ENCODE measurements at regions not wholly inside any gene's neighbourhood (a gene's known extent, or its start where the extent isn't known, plus 50 kb on each side); places are given as distances from the start of the nearest gene placed in this dataset.

DNA sequence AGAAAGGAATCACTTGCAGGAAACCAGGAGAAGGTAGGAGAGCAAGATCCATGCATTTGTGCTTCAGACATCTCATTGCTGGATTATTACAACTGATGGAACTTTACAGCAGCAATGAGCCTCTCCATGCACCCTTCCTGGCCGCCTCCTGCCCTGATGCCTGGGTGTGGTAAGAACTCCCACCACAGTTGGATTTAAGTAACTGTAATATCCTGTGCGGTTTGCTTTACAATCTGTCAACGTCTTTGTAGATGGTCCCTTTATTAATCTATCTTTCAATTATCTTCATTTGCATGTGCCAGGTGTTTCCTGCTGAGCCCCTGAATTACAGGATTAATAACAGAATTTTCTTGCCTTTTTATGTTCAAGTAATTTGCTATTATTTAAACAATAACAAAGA, 1300.5 kb upstream of the TMEM132C start:
- Histone ChIP-seq H4K20me1 (ENCODE audit: insufficient read depth, low read length) (no peaks in the 10 kb centered on the region), H3K4me1 (ENCODE audit: insufficient read depth, low read length, poor library complexity, severe bottlenecking) (no peaks in the 10 kb centered on the region), H3K9me2 (ENCODE audit: insufficient read depth, low read length) (no peaks in the 10 kb centered on the region), H3K4me2 (ENCODE audit: low read length) (no peak overlapping the region), H2AFZ (ENCODE audit: low read length) (no peak overlapping the region), H3K79me2 (ENCODE audit: insufficient read depth, low read depth, low read length) (no peaks in the 10 kb centered on the region), H3K4me3 (ENCODE audit: low read depth, low read length, poor library complexity, severe bottlenecking) (no peak overlapping the region), H3K36me3 (ENCODE audit: insufficient read depth, low read length) (no peaks in the 10 kb centered on the region), H3K9me3 (ENCODE audit: low read length) (no peaks in the 10 kb centered on the region), H3K27ac (ENCODE audit: low read depth, low read length, poor library complexity, severe bottlenecking) (no peak overlapping the region)
- no peak for TF ChIP-seq EZH2phosphoT487 (IDR thresholded peaks at IDR 0.05; ENCODE audit: borderline replicate concordance, low read depth, low read length)
- TF ChIP-seq, protein P1, sequence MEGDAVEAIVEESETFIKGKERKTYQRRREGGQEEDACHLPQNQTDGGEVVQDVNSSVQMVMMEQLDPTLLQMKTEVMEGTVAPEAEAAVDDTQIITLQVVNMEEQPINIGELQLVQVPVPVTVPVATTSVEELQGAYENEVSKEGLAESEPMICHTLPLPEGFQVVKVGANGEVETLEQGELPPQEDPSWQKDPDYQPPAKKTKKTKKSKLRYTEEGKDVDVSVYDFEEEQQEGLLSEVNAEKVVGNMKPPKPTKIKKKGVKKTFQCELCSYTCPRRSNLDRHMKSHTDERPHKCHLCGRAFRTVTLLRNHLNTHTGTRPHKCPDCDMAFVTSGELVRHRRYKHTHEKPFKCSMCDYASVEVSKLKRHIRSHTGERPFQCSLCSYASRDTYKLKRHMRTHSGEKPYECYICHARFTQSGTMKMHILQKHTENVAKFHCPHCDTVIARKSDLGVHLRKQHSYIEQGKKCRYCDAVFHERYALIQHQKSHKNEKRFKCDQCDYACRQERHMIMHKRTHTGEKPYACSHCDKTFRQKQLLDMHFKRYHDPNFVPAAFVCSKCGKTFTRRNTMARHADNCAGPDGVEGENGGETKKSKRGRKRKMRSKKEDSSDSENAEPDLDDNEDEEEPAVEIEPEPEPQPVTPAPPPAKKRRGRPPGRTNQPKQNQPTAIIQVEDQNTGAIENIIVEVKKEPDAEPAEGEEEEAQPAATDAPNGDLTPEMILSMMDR (conservative IDR thresholded peaks at IDR 0.05; ENCODE audit: low read length) = no peak
- intact Hi-C loops (cut with micrococcal nuclease; ENCODE audit: unreplicated experiment) = no loop called here
- ChIA-PET POLR2A (interaction anchor here (0.6 kb wide), 1 partner anchor 75 kb away, joined by 3 read pairs; no protein-coding TSS in a partner anchor), CTCF (ENCODE audit: unreplicated experiment) (no interaction called here)
- no peak for DNase-seq (ENCODE audit: low spot score)
- no TSS peak for BruUV-seq (replicated peaks)

GRCh38 chr12:126967152-126967551, 1299.8 kb upstream of the TMEM132C start:
- BruUV-seq (replicated peaks) = no TSS peak
- Histone ChIP-seq H3K4me1 (ENCODE audit: insufficient read depth, low read length, poor library complexity, severe bottlenecking) (no peaks in the 10 kb centered on the region), H2AFZ (ENCODE audit: low read length) (no peak overlapping the region), H3K9me3 (ENCODE audit: low read length) (no peaks in the 10 kb centered on the region), H4K20me1 (ENCODE audit: insufficient read depth, low read length) (no peaks in the 10 kb centered on the region), H3K36me3 (ENCODE audit: insufficient read depth, low read length) (no peaks in the 10 kb centered on the region), H3K4me3 (ENCODE audit: low read depth, low read length, poor library complexity, severe bottlenecking) (no peak overlapping the region), H3K9me2 (ENCODE audit: insufficient read depth, low read length) (no peaks in the 10 kb centered on the region), H3K79me2 (ENCODE audit: insufficient read depth, low read depth, low read length) (no peaks in the 10 kb centered on the region), H3K4me2 (ENCODE audit: low read length) (no peak overlapping the region), H3K27ac (ENCODE audit: low read depth, low read length, poor library complexity, severe bottlenecking) (no peak overlapping the region)
- intact Hi-C loops (cut with micrococcal nuclease; ENCODE audit: unreplicated experiment) = no loop called here
- DNase-seq (ENCODE audit: low spot score) = no peak
- ChIA-PET CTCF (ENCODE audit: unreplicated experiment) (no interaction called here), POLR2A (interaction anchor here (0.6 kb wide), 1 partner anchor 75 kb away, joined by 3 read pairs; no protein-coding TSS in a partner anchor)
- no peak for TF ChIP-seq EZH2phosphoT487 (IDR thresholded peaks at IDR 0.05; ENCODE audit: borderline replicate concordance, low read depth, low read length)
- TF ChIP-seq, protein P1 (conservative IDR thresholded peaks at IDR 0.05; ENCODE audit: low read length) = no peak

GRCh38 chr12:126974779-126975178, 1292.2 kb upstream of the TMEM132C start:
- Histone ChIP-seq H3K9me3 (ENCODE audit: low read length) (no peaks in the 10 kb centered on the region), H3K36me3 (ENCODE audit: insufficient read depth, low read length) (no peaks in the 10 kb centered on the region), H2AFZ (ENCODE audit: low read length) (no peak overlapping the region), H3K79me2 (ENCODE audit: insufficient read depth, low read depth, low read length) (no peaks in the 10 kb centered on the region), H3K4me2 (ENCODE audit: low read length) (no peak overlapping the region), H4K20me1 (ENCODE audit: insufficient read depth, low read length) (no peaks in the 10 kb centered on the region), H3K4me3 (ENCODE audit: low read depth, low read length, poor library complexity, severe bottlenecking) (no peak overlapping the region), H3K4me1 (ENCODE audit: insufficient read depth, low read length, poor library complexity, severe bottlenecking) (no peaks in the 10 kb centered on the region), H3K27ac (ENCODE audit: low read depth, low read length, poor library complexity, severe bottlenecking) (no peak overlapping the region), H3K9me2 (ENCODE audit: insufficient read depth, low read length) (no peaks in the 10 kb centered on the region)
- intact Hi-C loops (cut with micrococcal nuclease; ENCODE audit: unreplicated experiment) = no loop called here
- no peak for TF ChIP-seq EZH2phosphoT487 (IDR thresholded peaks at IDR 0.05; ENCODE audit: borderline replicate concordance, low read depth, low read length)
- TF ChIP-seq, protein P1 (conservative IDR thresholded peaks at IDR 0.05; ENCODE audit: low read length) = no peak
- CTCF ChIA-PET (ENCODE audit: unreplicated experiment) = no interaction called here
- BruUV-seq (replicated peaks) = no TSS peak
- no peak for DNase-seq (ENCODE audit: low spot score)
- POLR2A ChIA-PET = no interaction called here
